GM12878 (cell line): ENCODE measurements at regions not wholly inside any gene's neighbourhood (a gene's known extent, or its start where the extent isn't known, plus 50 kb on each side); places are given as distances from the start of the nearest gene placed in this dataset.

Experiments
- NR2F1 ChIP-seq: fragments of 450-650 bp; conservative IDR thresholded peaks from 2 replicates; pipeline ENCODE4 v1.6.1; 2017; ENCODE audit warnings: mild to moderate bottlenecking
- REST ChIP-seq: IDR thresholded peaks from 2 replicates; pipeline ENCODE4 v1.6.1; 2012; ENCODE audit warnings: mild to moderate bottlenecking, low read depth, low read length
- TARDBP ChIP-seq: IDR thresholded peaks from 2 replicates; pipeline ENCODE4 v1.6.1; 2016; ENCODE audit warnings: borderline replicate concordance
- ZNF217 ChIP-seq: fragments of 450-650 bp; IDR thresholded peaks from 2 replicates; pipeline ENCODE4 v1.6.1; 2017; ENCODE audit warnings: antibody characterized with exemption, mild to moderate bottlenecking
- TF ChIP-seq, protein P1 (sequence below): fragments of 450-650 bp; formaldehyde crosslinking; IDR thresholded peaks from 2 replicates; pipeline ENCODE4 v1.5.0; 2022; ENCODE audit warnings: mild to moderate bottlenecking, missing genetic modification characterization
- TF ChIP-seq, protein P2 (sequence below): fragments of 450-650 bp; conservative IDR thresholded peaks from 2 replicates; pipeline ENCODE4 v1.6.1; 2017; ENCODE audit warnings: mild to moderate bottlenecking, moderate library complexity

DNA sequence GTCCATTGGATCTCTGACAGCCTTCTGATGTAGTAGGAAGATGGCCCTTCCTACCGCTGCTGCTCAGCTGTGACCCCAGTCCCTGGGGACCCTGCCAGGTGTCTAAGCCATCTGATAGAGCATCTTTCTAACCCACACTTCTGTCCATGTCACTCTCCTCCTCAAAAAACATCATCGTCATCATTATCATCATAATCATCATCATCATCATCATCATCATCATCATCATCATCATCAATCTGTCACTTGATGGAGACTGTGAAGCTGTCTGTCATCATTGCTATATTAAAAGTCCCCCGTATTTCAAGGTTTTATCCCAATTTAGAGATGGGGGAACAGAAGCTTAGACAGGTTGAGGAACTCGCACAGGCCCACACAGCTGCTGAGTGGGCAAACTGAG, 75.1 kb upstream of the SLC6A11 start (continued):
- TF ChIP-seq REST (no peak), TARDBP (no peak), ZNF217 (no peak), NR2F1 (no peak)
- TF ChIP-seq, protein P1, sequence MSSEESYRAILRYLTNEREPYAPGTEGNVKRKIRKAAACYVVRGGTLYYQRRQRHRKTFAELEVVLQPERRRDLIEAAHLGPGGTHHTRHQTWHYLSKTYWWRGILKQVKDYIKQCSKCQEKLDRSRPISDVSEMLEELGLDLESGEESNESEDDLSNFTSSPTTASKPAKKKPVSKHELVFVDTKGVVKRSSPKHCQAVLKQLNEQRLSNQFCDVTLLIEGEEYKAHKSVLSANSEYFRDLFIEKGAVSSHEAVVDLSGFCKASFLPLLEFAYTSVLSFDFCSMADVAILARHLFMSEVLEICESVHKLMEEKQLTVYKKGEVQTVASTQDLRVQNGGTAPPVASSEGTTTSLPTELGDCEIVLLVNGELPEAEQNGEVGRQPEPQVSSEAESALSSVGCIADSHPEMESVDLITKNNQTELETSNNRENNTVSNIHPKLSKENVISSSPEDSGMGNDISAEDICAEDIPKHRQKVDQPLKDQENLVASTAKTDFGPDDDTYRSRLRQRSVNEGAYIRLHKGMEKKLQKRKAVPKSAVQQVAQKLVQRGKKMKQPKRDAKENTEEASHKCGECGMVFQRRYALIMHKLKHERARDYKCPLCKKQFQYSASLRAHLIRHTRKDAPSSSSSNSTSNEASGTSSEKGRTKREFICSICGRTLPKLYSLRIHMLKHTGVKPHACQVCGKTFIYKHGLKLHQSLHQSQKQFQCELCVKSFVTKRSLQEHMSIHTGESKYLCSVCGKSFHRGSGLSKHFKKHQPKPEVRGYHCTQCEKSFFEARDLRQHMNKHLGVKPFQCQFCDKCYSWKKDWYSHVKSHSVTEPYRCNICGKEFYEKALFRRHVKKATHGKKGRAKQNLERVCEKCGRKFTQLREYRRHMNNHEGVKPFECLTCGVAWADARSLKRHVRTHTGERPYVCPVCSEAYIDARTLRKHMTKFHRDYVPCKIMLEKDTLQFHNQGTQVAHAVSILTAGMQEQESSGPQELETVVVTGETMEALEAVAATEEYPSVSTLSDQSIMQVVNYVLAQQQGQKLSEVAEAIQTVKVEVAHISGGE = no peak
- TF ChIP-seq, protein P2, sequence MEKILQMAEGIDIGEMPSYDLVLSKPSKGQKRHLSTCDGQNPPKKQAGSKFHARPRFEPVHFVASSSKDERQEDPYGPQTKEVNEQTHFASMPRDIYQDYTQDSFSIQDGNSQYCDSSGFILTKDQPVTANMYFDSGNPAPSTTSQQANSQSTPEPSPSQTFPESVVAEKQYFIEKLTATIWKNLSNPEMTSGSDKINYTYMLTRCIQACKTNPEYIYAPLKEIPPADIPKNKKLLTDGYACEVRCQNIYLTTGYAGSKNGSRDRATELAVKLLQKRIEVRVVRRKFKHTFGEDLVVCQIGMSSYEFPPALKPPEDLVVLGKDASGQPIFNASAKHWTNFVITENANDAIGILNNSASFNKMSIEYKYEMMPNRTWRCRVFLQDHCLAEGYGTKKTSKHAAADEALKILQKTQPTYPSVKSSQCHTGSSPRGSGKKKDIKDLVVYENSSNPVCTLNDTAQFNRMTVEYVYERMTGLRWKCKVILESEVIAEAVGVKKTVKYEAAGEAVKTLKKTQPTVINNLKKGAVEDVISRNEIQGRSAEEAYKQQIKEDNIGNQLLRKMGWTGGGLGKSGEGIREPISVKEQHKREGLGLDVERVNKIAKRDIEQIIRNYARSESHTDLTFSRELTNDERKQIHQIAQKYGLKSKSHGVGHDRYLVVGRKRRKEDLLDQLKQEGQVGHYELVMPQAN = no peak
